Suprapubic skin (tissue), 4 donors: ENCODE measurements at regions not wholly inside any gene's neighbourhood (a gene's known extent, or its start where the extent isn't known, plus 50 kb on each side); places are given as distances from the start of the nearest gene placed in this dataset.

ENCODE experiments used
- DNase-seq, 2 donors: peaks; one replicate each; pipeline ENCODE4 v3.0.0-alpha.2; 2019; ENCODE audit warnings: low spot score in 2 of 2
- H3K27ac ChIP-seq: fragments of 200-600 bp; sonication (generic); one replicate; pipeline ENCODE4 v1.5.1; 2019
- H3K27me3 ChIP-seq: fragments of 200-600 bp; sonication (generic); one replicate; pipeline ENCODE4 v1.5.1; 2019
- H3K36me3 ChIP-seq: fragments of 200-600 bp; sonication (generic); one replicate; pipeline ENCODE4 v1.5.1; 2019
- H3K4me1 ChIP-seq: fragments of 200-600 bp; sonication (generic); one replicate; pipeline ENCODE4 v1.5.1; 2019
- H3K4me3 ChIP-seq: fragments of 200-600 bp; sonication (generic); one replicate; pipeline ENCODE4 v1.5.1; 2019; ENCODE audit warnings: mild to moderate bottlenecking
- H3K9me3 ChIP-seq: fragments of 200-600 bp; sonication (generic); one replicate; pipeline ENCODE4 v1.5.1; 2019
- EP300 ChIP-seq: sonication (generic); formaldehyde crosslinking; IDR thresholded peaks from one replicate; pipeline ENCODE4 v1.6.1; 2017; ENCODE audit warnings: antibody characterized with exemption
- POLR2A ChIP-seq, 2 donors: fragments of 450-650 bp; IDR thresholded peaks; one replicate each; pipeline ENCODE4 v1.6.1; 2017; ENCODE audit warnings: antibody characterized with exemption in 2 of 2, mild to moderate bottlenecking in 2 of 2, moderate library complexity in 2 of 2
- POLR2AphosphoS5 ChIP-seq, 3 donors: sonication (generic); formaldehyde crosslinking; IDR thresholded peaks; one replicate each; pipeline ENCODE4 v1.6.1; 2017; ENCODE audit warnings: antibody characterized with exemption in 3 of 3
- WGBS: methylation state at CpG from one replicate; pipeline ENCODE4 v1.1.5; 2018; 5-methylcytosine and 5-hydroxymethylcytosine counted together
- TF ChIP-seq, protein P1 (sequence below), 2 donors: fragments of 200-600 bp in 1 of 2; fragments of 450-650 bp in 1 of 2; sonication (generic) in 1 of 2; IDR thresholded peaks; one replicate each; pipeline ENCODE4 v1.5.1; 2016 to 2019; ENCODE audit warnings: antibody characterized with exemption in 2 of 2, mild to moderate bottlenecking in 1 of 2, moderate library complexity in 1 of 2

DNA sequence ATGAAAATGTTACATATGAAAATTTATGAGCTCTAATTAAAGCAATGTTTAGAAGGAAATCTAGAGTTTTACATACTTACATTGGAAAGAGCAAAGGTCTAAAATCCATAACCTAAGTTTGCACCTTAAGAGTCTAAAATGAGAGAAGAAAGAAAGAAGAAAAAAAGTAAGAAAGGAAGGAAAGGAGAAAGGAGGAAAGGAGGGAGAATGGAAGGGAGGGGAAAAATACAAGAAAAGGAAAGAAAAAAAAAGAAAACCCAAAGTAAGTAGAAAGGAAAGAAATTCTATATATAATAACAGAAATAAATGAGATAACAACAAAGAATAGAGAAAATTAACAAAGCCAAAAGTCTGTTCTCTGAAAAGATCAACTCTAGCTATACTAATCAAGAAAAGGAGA is 122.6 kb downstream of the BCL2L11 start:
- H3K9me3 ChIP-seq, result no peaks in the 10 kb centered on the region
- DNase-seq, result no peak

DNA sequence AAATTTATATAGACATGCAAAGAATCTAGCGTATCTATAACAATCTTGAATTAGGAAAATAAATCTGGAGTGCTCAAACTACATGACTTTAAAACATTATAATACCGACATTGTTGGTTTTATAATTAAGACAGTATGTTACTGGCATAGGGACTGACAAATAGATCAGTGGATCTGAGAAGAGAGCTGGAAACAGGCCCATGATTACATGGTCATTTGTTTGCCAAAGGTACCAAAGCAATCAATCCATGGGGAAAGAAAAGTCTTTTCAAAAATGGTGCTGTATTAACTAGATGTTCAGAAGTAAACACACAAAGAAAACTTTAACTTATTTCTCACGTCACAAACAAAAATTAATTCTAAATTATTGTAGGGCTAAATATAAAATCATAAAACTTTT is 124.2 kb downstream of the BCL2L11 start:
- H3K36me3 ChIP-seq, result no peaks in the 10 kb centered on the region
- no peak for TF ChIP-seq EP300
- TF ChIP-seq, protein P1, sequence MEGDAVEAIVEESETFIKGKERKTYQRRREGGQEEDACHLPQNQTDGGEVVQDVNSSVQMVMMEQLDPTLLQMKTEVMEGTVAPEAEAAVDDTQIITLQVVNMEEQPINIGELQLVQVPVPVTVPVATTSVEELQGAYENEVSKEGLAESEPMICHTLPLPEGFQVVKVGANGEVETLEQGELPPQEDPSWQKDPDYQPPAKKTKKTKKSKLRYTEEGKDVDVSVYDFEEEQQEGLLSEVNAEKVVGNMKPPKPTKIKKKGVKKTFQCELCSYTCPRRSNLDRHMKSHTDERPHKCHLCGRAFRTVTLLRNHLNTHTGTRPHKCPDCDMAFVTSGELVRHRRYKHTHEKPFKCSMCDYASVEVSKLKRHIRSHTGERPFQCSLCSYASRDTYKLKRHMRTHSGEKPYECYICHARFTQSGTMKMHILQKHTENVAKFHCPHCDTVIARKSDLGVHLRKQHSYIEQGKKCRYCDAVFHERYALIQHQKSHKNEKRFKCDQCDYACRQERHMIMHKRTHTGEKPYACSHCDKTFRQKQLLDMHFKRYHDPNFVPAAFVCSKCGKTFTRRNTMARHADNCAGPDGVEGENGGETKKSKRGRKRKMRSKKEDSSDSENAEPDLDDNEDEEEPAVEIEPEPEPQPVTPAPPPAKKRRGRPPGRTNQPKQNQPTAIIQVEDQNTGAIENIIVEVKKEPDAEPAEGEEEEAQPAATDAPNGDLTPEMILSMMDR (IDR thresholded peaks at IDR 0.05), result no peak
- TF ChIP-seq POLR2A (IDR thresholded peaks at IDR 0.05), result no peak
- TF ChIP-seq POLR2AphosphoS5 (IDR thresholded peaks at IDR 0.05), result no peak
- no peaks in the 10 kb centered on the region for H3K4me1 ChIP-seq
- WGBS, result 69% methylated on average over 3 of the region's 3 CpGs
- H3K9me3 ChIP-seq, result no peaks in the 10 kb centered on the region
- no peaks in the 10 kb centered on the region for H3K27me3 ChIP-seq
- no peak overlapping the region for H3K4me3 ChIP-seq
- no peak for DNase-seq
- H3K27ac ChIP-seq, result no peak overlapping the region

More for the DNA sequence above, 122.6 kb downstream of the BCL2L11 start:
- TF ChIP-seq POLR2AphosphoS5 (IDR thresholded peaks at IDR 0.05) (no peak), EP300 (no peak), POLR2A (IDR thresholded peaks at IDR 0.05) (no peak)
- TF ChIP-seq, protein P1 (IDR thresholded peaks at IDR 0.05), result no peak
- Histone ChIP-seq H3K27ac (no peak overlapping the region), H3K36me3 (no peaks in the 10 kb centered on the region), H3K4me3 (no peak overlapping the region), H3K4me1 (no peaks in the 10 kb centered on the region), H3K27me3 (no peaks in the 10 kb centered on the region)

DNA sequence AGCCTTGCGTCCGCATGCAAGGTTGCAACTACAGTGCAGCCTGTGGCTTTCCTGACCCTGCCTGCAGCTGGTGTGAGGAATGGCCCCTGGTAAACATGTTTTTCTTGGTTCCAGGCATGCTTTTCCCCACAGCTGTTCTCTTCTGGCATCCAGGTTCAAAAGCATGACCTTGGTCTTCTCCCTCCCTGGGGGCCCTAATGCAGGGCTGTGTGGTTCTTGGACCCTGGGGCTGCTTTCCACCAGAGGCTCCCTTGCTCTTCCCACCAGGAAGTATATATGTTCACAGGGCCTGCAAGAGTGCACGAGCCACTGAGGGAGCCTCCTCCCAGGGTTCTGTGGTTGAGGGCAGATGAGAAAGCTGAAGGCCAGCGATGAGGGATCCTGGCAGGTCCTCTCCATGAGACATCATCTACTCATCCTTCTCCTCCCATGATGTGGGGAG is 125.9 kb downstream of the BCL2L11 start:
- H3K4me1 ChIP-seq, result no peaks in the 10 kb centered on the region
- no peaks in the 10 kb centered on the region for H3K36me3 ChIP-seq
- 92% methylated on average over 4 of the region's 4 CpGs for WGBS
- H3K9me3 ChIP-seq, result no peaks in the 10 kb centered on the region
- H3K27me3 ChIP-seq, result no peaks in the 10 kb centered on the region
- no peak for DNase-seq
- H3K27ac ChIP-seq, result no peak overlapping the region
- no peak for TF ChIP-seq EP300
- TF ChIP-seq POLR2AphosphoS5 (IDR thresholded peaks at IDR 0.05), result no peak
- TF ChIP-seq, protein P1 (IDR thresholded peaks at IDR 0.05), result no peak
- no peak for TF ChIP-seq POLR2A (IDR thresholded peaks at IDR 0.05)
- H3K4me3 ChIP-seq, result no peak overlapping the region

DNA sequence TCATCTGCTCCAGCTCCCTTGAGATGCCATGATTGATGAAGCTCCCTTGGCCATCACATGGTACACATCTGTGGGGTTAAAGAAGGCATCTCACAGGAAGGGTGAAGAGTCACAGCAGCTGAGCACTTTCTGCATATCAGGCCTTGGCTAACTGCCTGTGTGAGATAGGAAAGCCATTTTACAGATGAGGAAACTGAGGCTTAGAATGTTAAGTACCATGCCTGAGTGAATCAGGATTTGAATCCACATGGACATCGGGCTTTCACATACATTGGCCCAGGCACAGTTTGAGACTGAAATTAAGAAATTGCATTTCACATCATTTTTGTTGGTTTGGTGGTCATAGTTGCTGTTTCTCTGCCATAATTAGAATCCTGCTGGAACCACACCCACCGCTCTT is 126.8 kb downstream of the BCL2L11 start:
- Histone ChIP-seq H3K27me3 (no peaks in the 10 kb centered on the region), H3K4me1 (no peaks in the 10 kb centered on the region), H3K36me3 (no peaks in the 10 kb centered on the region), H3K9me3 (no peaks in the 10 kb centered on the region), H3K27ac (no peak overlapping the region), H3K4me3 (no peak overlapping the region)
- DNase-seq, result no peak
- WGBS, result 91% methylated on average over 2 of the region's 2 CpGs
- TF ChIP-seq EP300, result no peak
- TF ChIP-seq, protein P1 (IDR thresholded peaks at IDR 0.05), result no peak
- TF ChIP-seq POLR2AphosphoS5 (IDR thresholded peaks at IDR 0.05), result no peak
- TF ChIP-seq POLR2A (IDR thresholded peaks at IDR 0.05), result no peak

DNA sequence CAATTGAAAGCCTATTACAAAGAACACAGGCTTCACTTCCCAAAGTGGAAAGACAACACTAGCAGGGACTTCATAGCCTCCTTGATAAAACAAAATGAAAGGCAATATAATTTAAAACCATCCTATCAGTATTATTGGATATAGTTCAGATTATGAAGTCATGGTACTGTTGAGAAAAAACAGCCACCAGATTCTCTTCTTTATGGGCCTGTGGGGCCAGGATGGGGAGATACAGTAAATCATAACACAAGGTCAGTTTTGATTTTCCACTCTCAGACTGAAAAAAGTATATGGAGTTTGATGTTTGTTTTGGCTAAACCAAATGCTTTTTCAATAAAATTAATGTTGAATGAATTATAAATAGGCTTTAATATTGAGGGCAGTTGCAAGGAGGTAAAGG is 129.1 kb downstream of the BCL2L11 start:
- DNase-seq, result no peak
- Histone ChIP-seq H3K4me3 (no peak overlapping the region), H3K4me1 (no peaks in the 10 kb centered on the region), H3K27me3 (no peaks in the 10 kb centered on the region), H3K9me3 (no peaks in the 10 kb centered on the region), H3K36me3 (no peaks in the 10 kb centered on the region), H3K27ac (no peak overlapping the region)
- no peak for TF ChIP-seq EP300

DNA sequence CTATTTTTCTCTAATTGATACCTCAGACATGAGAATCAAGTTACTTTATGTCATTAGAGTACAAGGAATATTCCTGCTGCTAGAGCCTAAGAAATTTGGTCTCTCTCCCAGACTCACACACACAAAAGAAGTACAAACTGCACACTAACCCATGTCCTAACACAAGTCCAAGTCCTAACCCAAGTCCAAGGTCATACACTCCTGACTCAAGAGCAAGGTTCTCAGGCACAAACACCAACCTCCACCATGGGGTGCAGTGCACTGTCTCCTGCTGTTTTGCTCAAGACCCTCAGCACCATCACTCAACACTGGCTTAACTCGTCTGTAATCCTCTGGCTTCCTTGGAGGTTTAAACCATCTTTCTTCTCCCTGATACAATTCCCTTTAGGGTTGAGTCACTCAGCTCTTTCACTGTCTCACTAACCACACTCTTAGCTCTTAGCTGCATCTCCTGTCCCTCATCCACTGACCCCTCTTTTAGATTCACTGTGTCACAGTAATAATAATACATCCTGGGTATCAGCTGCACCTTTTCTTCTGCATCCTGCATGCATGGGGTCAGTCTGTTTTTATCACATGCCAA is 129.8 kb downstream of the BCL2L11 start:
- no peaks in the 10 kb centered on the region for H3K4me1 ChIP-seq
- WGBS, result 78% methylated on average over 1 of the region's 1 CpG
- H3K27me3 ChIP-seq, result no peaks in the 10 kb centered on the region
- no peak for DNase-seq
- TF ChIP-seq POLR2AphosphoS5 (IDR thresholded peaks at IDR 0.05) (no peak), EP300 (no peak), POLR2A (IDR thresholded peaks at IDR 0.05) (no peak)
- TF ChIP-seq, protein P1 (IDR thresholded peaks at IDR 0.05), result no peak
- no peaks in the 10 kb centered on the region for H3K36me3 ChIP-seq
- no peaks in the 10 kb centered on the region for H3K9me3 ChIP-seq
- H3K4me3 ChIP-seq, result no peak overlapping the region
- no peak overlapping the region for H3K27ac ChIP-seq
